ENCODE measurements at regions not wholly inside any gene's neighbourhood (a gene's known extent, or its start where the extent isn't known, plus 50 kb on each side); places are given as distances from the start of the nearest gene placed in this dataset.
A peak's percentile ranks its signal among the peaks of the same experiment; 100 is the strongest.

- H3K9me3 Mint-ChIP-seq = peaks cover 0 to 9% (median 0%) of the 10 kb centered on the region in 7 donors
- no peak overlapping the region for H3K27ac Mint-ChIP-seq
- no peak for DNase-seq
- H3K4me3 Mint-ChIP-seq = no peak overlapping the region
- no peaks in the 10 kb centered on the region for H3K4me1 Mint-ChIP-seq
- no peaks in the 10 kb centered on the region for H3K36me3 Mint-ChIP-seq
- no peaks in the 10 kb centered on the region for H3K27me3 Mint-ChIP-seq
- no peak for ATAC-seq (ENCODE audit: low read depth in 2 of 2)
These were observed 510.9 kb upstream of the CDH18 start for GRCh38 chr5:20498926-20499325.

- Mint-ChIP-seq H3K27ac (no peak overlapping the region), H3K9me3 (peaks cover 0 to 9% (median 0%) of the 10 kb centered on the region in 7 donors), H3K27me3 (no peaks in the 10 kb centered on the region), H3K4me1 (no peaks in the 10 kb centered on the region), H3K4me3 (no peak overlapping the region), H3K36me3 (no peaks in the 10 kb centered on the region)
- ATAC-seq (ENCODE audit: low read depth in 2 of 2) = no peak
- DNase-seq = no peak
These were observed 510.1 kb upstream of the CDH18 start for GRCh38 chr5:20498102-20498501.

- H3K9me3 Mint-ChIP-seq = peaks cover 0 to 9% (median 0%) of the 10 kb centered on the region in 7 donors
- no peak for DNase-seq
- no peak overlapping the region for H3K27ac Mint-ChIP-seq
- no peaks in the 10 kb centered on the region for H3K4me1 Mint-ChIP-seq
- no peak for ATAC-seq (ENCODE audit: low read depth in 2 of 2)
- H3K4me3 Mint-ChIP-seq = no peak overlapping the region
- H3K36me3 Mint-ChIP-seq = no peaks in the 10 kb centered on the region
- H3K27me3 Mint-ChIP-seq = no peaks in the 10 kb centered on the region
These were observed 509.4 kb upstream of the CDH18 start for GRCh38 chr5:20497356-20497755.

GRCh38 chr5:20494706-20495105 is 506.7 kb upstream of the CDH18 start:
- Mint-ChIP-seq H3K27ac (no peak overlapping the region), H3K4me1 (no peaks in the 10 kb centered on the region), H3K9me3 (peaks cover 0 to 9% (median 0%) of the 10 kb centered on the region in 7 donors), H3K36me3 (no peaks in the 10 kb centered on the region), H3K4me3 (no peak overlapping the region), H3K27me3 (no peaks in the 10 kb centered on the region)
- DNase-seq = no peak
- ATAC-seq (ENCODE audit: low read depth in 2 of 2) = no peak

- no peak for DNase-seq
- H3K27ac Mint-ChIP-seq = no peak overlapping the region
- no peaks in the 10 kb centered on the region for H3K27me3 Mint-ChIP-seq
- H3K9me3 Mint-ChIP-seq = peaks cover 0 to 2% (median 0%) of the 10 kb centered on the region in 7 donors
- ATAC-seq (ENCODE audit: low read depth in 2 of 2) = no peak
- H3K36me3 Mint-ChIP-seq = no peaks in the 10 kb centered on the region
- no peaks in the 10 kb centered on the region for H3K4me1 Mint-ChIP-seq
- H3K4me3 Mint-ChIP-seq = no peak overlapping the region
These were observed 498.8 kb upstream of the CDH18 start for GRCh38 chr5:20486826-20487225.

GRCh38 chr5:20476016-20476415 is 488.0 kb upstream of the CDH18 start:
- Mint-ChIP-seq H3K4me1 (no peaks in the 10 kb centered on the region), H3K9me3 (peaks cover 0 to 15% (median 6%) of the 10 kb centered on the region in 7 donors), H3K4me3 (no peak overlapping the region), H3K27ac (no peak overlapping the region), H3K36me3 (no peaks in the 10 kb centered on the region), H3K27me3 (no peaks in the 10 kb centered on the region)
- ATAC-seq (ENCODE audit: low read depth in 2 of 2) (no peak), DNase-seq (no peak)

GRCh38 chr5:20470997-20471396 is 483.0 kb upstream of the CDH18 start:
- Mint-ChIP-seq H3K4me1 (no peaks in the 10 kb centered on the region), H3K27ac (no peak overlapping the region), H3K9me3 (peaks cover 0 to 4% (median 0%) of the 10 kb centered on the region in 7 donors), H3K27me3 (no peaks in the 10 kb centered on the region), H3K36me3 (no peaks in the 10 kb centered on the region), H3K4me3 (no peak overlapping the region)
- ATAC-seq (ENCODE audit: low read depth in 2 of 2) (no peak), DNase-seq (no peak)

- Mint-ChIP-seq H3K9me3 (peaks cover 0 to 4% (median 0%) of the 10 kb centered on the region in 7 donors), H3K36me3 (no peaks in the 10 kb centered on the region), H3K27ac (no peak overlapping the region), H3K4me1 (no peaks in the 10 kb centered on the region), H3K4me3 (no peak overlapping the region), H3K27me3 (no peaks in the 10 kb centered on the region)
- ATAC-seq (ENCODE audit: low read depth in 2 of 2) = no peak
- DNase-seq = no peak
These were observed 481.8 kb upstream of the CDH18 start for GRCh38 chr5:20469792-20470191.

GRCh38 chr5:20469390-20469789 is 481.4 kb upstream of the CDH18 start:
- no peak overlapping the region for H3K4me3 Mint-ChIP-seq
- H3K9me3 Mint-ChIP-seq = peaks cover 0 to 4% (median 0%) of the 10 kb centered on the region in 7 donors
- ATAC-seq (ENCODE audit: low read depth in 2 of 2) (no peak), DNase-seq (no peak)
- no peaks in the 10 kb centered on the region for H3K4me1 Mint-ChIP-seq
- H3K27me3 Mint-ChIP-seq = no peaks in the 10 kb centered on the region
- H3K36me3 Mint-ChIP-seq = no peaks in the 10 kb centered on the region
- no peak overlapping the region for H3K27ac Mint-ChIP-seq

- Mint-ChIP-seq H3K27ac (no peak overlapping the region), H3K4me3 (no peak overlapping the region), H3K27me3 (no peaks in the 10 kb centered on the region), H3K9me3 (no peaks in the 10 kb centered on the region), H3K36me3 (no peaks in the 10 kb centered on the region), H3K4me1 (no peaks in the 10 kb centered on the region)
- ATAC-seq (ENCODE audit: low read depth in 2 of 2) = no peak
- DNase-seq = no peak
These were observed 478.5 kb upstream of the CDH18 start for GRCh38 chr5:20466512-20466911.

GRCh38 chr5:20463206-20463605 is 475.2 kb upstream of the CDH18 start:
- Mint-ChIP-seq H3K27ac (peak overlapping the region in 1 of 6 donors; percentile 9), H3K27me3 (no peaks in the 10 kb centered on the region), H3K9me3 (peaks cover 0 to 3% (median 0%) of the 10 kb centered on the region in 7 donors), H3K4me3 (no peak overlapping the region), H3K4me1 (no peaks in the 10 kb centered on the region), H3K36me3 (no peaks in the 10 kb centered on the region)
- DNase-seq = no peak
- ATAC-seq (ENCODE audit: low read depth in 2 of 2) = no peak

GRCh38 chr5:20446121-20446520 is 458.1 kb upstream of the CDH18 start:
- no peaks in the 10 kb centered on the region for H3K4me1 Mint-ChIP-seq
- ATAC-seq (ENCODE audit: low read depth in 2 of 2) (no peak), DNase-seq (no peak)
- no peaks in the 10 kb centered on the region for H3K36me3 Mint-ChIP-seq
- no peak overlapping the region for H3K4me3 Mint-ChIP-seq
- H3K27ac Mint-ChIP-seq = no peak overlapping the region
- H3K9me3 Mint-ChIP-seq = peaks cover 0 to 4% (median 2%) of the 10 kb centered on the region in 7 donors
- no peaks in the 10 kb centered on the region for H3K27me3 Mint-ChIP-seq

GRCh38 chr5:20445326-20445860 is 457.4 kb upstream of the CDH18 start:
- DNase-seq (no peak), ATAC-seq (ENCODE audit: low read depth in 2 of 2) (no peak)
- no peak overlapping the region for H3K4me3 Mint-ChIP-seq
- H3K27me3 Mint-ChIP-seq = no peaks in the 10 kb centered on the region
- no peak overlapping the region for H3K27ac Mint-ChIP-seq
- H3K4me1 Mint-ChIP-seq = no peaks in the 10 kb centered on the region
- peaks cover 0 to 4% (median 2%) of the 10 kb centered on the region in 7 donors for H3K9me3 Mint-ChIP-seq
- no peaks in the 10 kb centered on the region for H3K36me3 Mint-ChIP-seq

GRCh38 chr5:20434786-20435185 is 446.8 kb upstream of the CDH18 start:
- no peak for DNase-seq
- H3K36me3 Mint-ChIP-seq = no peaks in the 10 kb centered on the region
- H3K27me3 Mint-ChIP-seq = no peaks in the 10 kb centered on the region
- H3K4me3 Mint-ChIP-seq = no peak overlapping the region
- H3K9me3 Mint-ChIP-seq = no peaks in the 10 kb centered on the region
- no peak overlapping the region for H3K27ac Mint-ChIP-seq
- ATAC-seq (ENCODE audit: low read depth in 2 of 2) = no peak
- H3K4me1 Mint-ChIP-seq = no peaks in the 10 kb centered on the region

- ATAC-seq (ENCODE audit: low read depth in 2 of 2) (no peak), DNase-seq (no peak)
- peaks cover 0 to 5% (median 0%) of the 10 kb centered on the region in 7 donors for H3K9me3 Mint-ChIP-seq
- H3K27me3 Mint-ChIP-seq = no peaks in the 10 kb centered on the region
- no peaks in the 10 kb centered on the region for H3K4me1 Mint-ChIP-seq
- H3K36me3 Mint-ChIP-seq = no peaks in the 10 kb centered on the region
- no peak overlapping the region for H3K27ac Mint-ChIP-seq
- H3K4me3 Mint-ChIP-seq = no peak overlapping the region
These were observed 433.1 kb upstream of the CDH18 start for GRCh38 chr5:20420991-20421595.

All from naive B cell (primary cell).